Fibroblast of the aortic adventitia (primary cell): ENCODE measurements at regions not wholly inside any gene's neighbourhood (a gene's known extent, or its start where the extent isn't known, plus 50 kb on each side); places are given as distances from the start of the nearest gene placed in this dataset.

Experiments used
- DNase-seq: peaks from one replicate; pipeline ENCODE4 v3.0.0-alpha.2; 2010; ENCODE audit warnings: low read depth
- H3K4me3 ChIP-seq: 2 replicates; pipeline ENCODE4 v1.5.1; 2011; ENCODE audit warnings: low read depth, mild to moderate bottlenecking, control low read depth, low read length, moderate library complexity
- CTCF ChIP-seq: IDR thresholded peaks from 2 replicates; pipeline ENCODE4 v1.5.1; 2011; ENCODE audit warnings: mild to moderate bottlenecking, low read length, control low read depth, inconsistent platforms; ENCODE audit not compliant: insufficient read depth

- no peak for TF ChIP-seq CTCF
- DNase-seq, result no peak
Measured at GRCh38 chr20:56723331-56723730, 94.2 kb downstream of the TFAP2C start.

GRCh38 chr20:56724241-56724757 lies 95.2 kb downstream of the TFAP2C start:
- no peak for TF ChIP-seq CTCF
- no peak overlapping the region for H3K4me3 ChIP-seq
- DNase-seq, result no peak

More at GRCh38 chr20:56723331-56723730, 94.2 kb downstream of the TFAP2C start:
- no peak overlapping the region for H3K4me3 ChIP-seq

GRCh38 chr20:56730003-56730402 lies 100.9 kb downstream of the TFAP2C start:
- DNase-seq, result no peak
- no peak overlapping the region for H3K4me3 ChIP-seq
- no peak for TF ChIP-seq CTCF

- no peak for DNase-seq
- no peak overlapping the region for H3K4me3 ChIP-seq
- no peak for TF ChIP-seq CTCF
Measured at GRCh38 chr20:56730996-56731395, 101.9 kb downstream of the TFAP2C start.

- no peak for DNase-seq
- TF ChIP-seq CTCF, result no peak
- no peak overlapping the region for H3K4me3 ChIP-seq
Measured at GRCh38 chr20:56731476-56731875, 102.4 kb downstream of the TFAP2C start.

GRCh38 chr20:56733967-56734366 lies 104.9 kb downstream of the TFAP2C start:
- DNase-seq, result no peak

More at GRCh38 chr20:56733967-56734366, 104.9 kb downstream of the TFAP2C start:
- no peak for TF ChIP-seq CTCF
- H3K4me3 ChIP-seq, result no peak overlapping the region
